ENCODE measurements at regions not wholly inside any gene's neighbourhood (a gene's known extent, or its start where the extent isn't known, plus 50 kb on each side); places are given as distances from the start of the nearest gene placed in this dataset.

DNA sequence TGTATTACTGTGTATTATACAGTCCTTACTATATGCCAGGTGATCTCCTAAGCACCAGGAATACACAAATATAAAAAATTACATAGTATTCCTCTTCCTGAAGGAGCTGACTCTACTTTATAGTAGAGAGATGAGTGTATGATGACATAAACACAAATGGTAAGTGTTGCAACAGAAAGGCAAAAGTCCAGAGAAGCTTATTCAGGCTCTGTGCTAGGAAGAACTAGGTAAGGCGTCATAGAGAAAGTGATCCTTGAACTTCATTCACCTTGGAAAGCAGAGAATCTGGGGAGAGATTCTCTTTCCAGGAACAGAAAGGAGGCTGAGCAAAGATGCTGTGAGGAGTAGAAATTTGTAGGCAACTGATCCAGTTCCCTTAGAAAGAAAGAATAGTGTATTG, 115.0 kb upstream of the KCNIP4 start:
- ChIA-PET POLR2A (no interaction called here), CTCF (no interaction called here)
- H3K27me3 ChIP-seq (ENCODE audit: insufficient read depth, low read length, poor library complexity, severe bottlenecking): no peaks in the 10 kb centered on the region
- H3K27me3 Mint-ChIP-seq: no peaks in the 10 kb centered on the region
- H3K9me3 ChIP-seq (ENCODE audit: low read length): no peaks in the 10 kb centered on the region
- no peak overlapping the region for H3K4me3 Mint-ChIP-seq
- no peak overlapping the region for H3K27ac Mint-ChIP-seq
- H3K36me3 ChIP-seq (ENCODE audit: insufficient read depth, low read length): no peaks in the 10 kb centered on the region
- H3K4me1 ChIP-seq (ENCODE audit: insufficient read depth, low read length): no peaks in the 10 kb centered on the region
- no peaks in the 10 kb centered on the region for H3K4me1 Mint-ChIP-seq
- no peak overlapping the region for H3K4me3 ChIP-seq (ENCODE audit: low read length)
- H3K9me3 Mint-ChIP-seq: peaks cover 0 to 27% (median 4%) of the 10 kb centered on the region in 5 donors
- no peaks in the 10 kb centered on the region for H3K36me3 Mint-ChIP-seq
- no peak overlapping the region for H3K27ac ChIP-seq (ENCODE audit: low read depth, low read length)
- no peak for DNase-seq

- CTCF ChIA-PET: no interaction called here
- Histone ChIP-seq H3K4me1 (ENCODE audit: insufficient read depth, low read length) (no peaks in the 10 kb centered on the region), H3K9me3 (ENCODE audit: low read length) (no peaks in the 10 kb centered on the region), H3K27me3 (ENCODE audit: insufficient read depth, low read length, poor library complexity, severe bottlenecking) (no peaks in the 10 kb centered on the region), H3K36me3 (ENCODE audit: insufficient read depth, low read length) (no peaks in the 10 kb centered on the region), H3K27ac (ENCODE audit: low read depth, low read length) (no peak overlapping the region), H3K4me3 (ENCODE audit: low read length) (no peak overlapping the region)
- no peaks in the 10 kb centered on the region for H3K4me1 Mint-ChIP-seq
- H3K36me3 Mint-ChIP-seq: no peaks in the 10 kb centered on the region
- H3K27me3 Mint-ChIP-seq: no peaks in the 10 kb centered on the region
- no peak overlapping the region for H3K4me3 Mint-ChIP-seq
- POLR2A ChIA-PET: no interaction called here
- H3K9me3 Mint-ChIP-seq: peaks cover 0 to 27% (median 5%) of the 10 kb centered on the region in 5 donors
- no peak overlapping the region for H3K27ac Mint-ChIP-seq
- no peak for DNase-seq
Observed at GRCh38 chr4:22062676-22063075, 114.1 kb upstream of the KCNIP4 start.

- Mint-ChIP-seq H3K27me3 (no peaks in the 10 kb centered on the region), H3K4me3 (no peak overlapping the region), H3K9me3 (peaks cover 12 to 25% (median 15%) of the 10 kb centered on the region in 5 donors), H3K36me3 (no peaks in the 10 kb centered on the region), H3K27ac (no peak overlapping the region), H3K4me1 (no peaks in the 10 kb centered on the region)
- H3K36me3 ChIP-seq (ENCODE audit: insufficient read depth, low read length): no peaks in the 10 kb centered on the region
- no peak overlapping the region for H3K4me3 ChIP-seq (ENCODE audit: low read length)
- no peaks in the 10 kb centered on the region for H3K4me1 ChIP-seq (ENCODE audit: insufficient read depth, low read length)
- ChIA-PET CTCF (no interaction called here), POLR2A (no interaction called here)
- H3K27me3 ChIP-seq (ENCODE audit: insufficient read depth, low read length, poor library complexity, severe bottlenecking): no peaks in the 10 kb centered on the region
- no peak overlapping the region for H3K27ac ChIP-seq (ENCODE audit: low read depth, low read length)
- DNase-seq: no peak
- no peaks in the 10 kb centered on the region for H3K9me3 ChIP-seq (ENCODE audit: low read length)
Observed at GRCh38 chr4:22055954-22056353, 107.4 kb upstream of the KCNIP4 start.

DNA sequence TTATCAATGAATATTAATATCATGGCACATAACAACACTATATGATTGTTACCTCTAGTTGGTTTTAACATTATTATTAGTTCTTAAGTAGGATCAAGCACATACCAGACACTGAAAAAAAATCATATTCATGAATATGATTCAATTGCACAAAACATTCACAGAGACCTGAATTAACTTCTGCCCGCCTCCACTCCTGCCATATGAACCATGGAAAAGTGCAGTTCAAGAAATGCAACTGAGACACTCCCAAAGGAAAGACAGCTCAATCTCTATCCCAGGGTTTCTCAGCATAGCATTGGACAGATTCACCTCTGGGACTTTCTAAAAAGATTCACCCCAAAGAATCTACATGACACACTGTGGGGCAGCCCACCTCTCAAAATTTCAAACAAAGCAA, 103.5 kb upstream of the KCNIP4 start:
- Mint-ChIP-seq H3K4me3 (no peak overlapping the region), H3K36me3 (no peaks in the 10 kb centered on the region), H3K27me3 (no peaks in the 10 kb centered on the region), H3K9me3 (peaks cover 12 to 22% (median 16%) of the 10 kb centered on the region in 5 donors), H3K4me1 (no peaks in the 10 kb centered on the region), H3K27ac (no peak overlapping the region)
- Histone ChIP-seq H3K9me3 (ENCODE audit: low read length) (no peaks in the 10 kb centered on the region), H3K4me3 (ENCODE audit: low read length) (no peak overlapping the region), H3K36me3 (ENCODE audit: insufficient read depth, low read length) (no peaks in the 10 kb centered on the region), H3K27me3 (ENCODE audit: insufficient read depth, low read length, poor library complexity, severe bottlenecking) (no peaks in the 10 kb centered on the region), H3K4me1 (ENCODE audit: insufficient read depth, low read length) (no peaks in the 10 kb centered on the region), H3K27ac (ENCODE audit: low read depth, low read length) (no peak overlapping the region)
- DNase-seq: no peak
- ChIA-PET POLR2A (no interaction called here), CTCF (no interaction called here)

- no peaks in the 10 kb centered on the region for H3K27me3 Mint-ChIP-seq
- Histone ChIP-seq H3K36me3 (ENCODE audit: insufficient read depth, low read length) (no peaks in the 10 kb centered on the region), H3K27me3 (ENCODE audit: insufficient read depth, low read length, poor library complexity, severe bottlenecking) (no peaks in the 10 kb centered on the region), H3K4me1 (ENCODE audit: insufficient read depth, low read length) (no peaks in the 10 kb centered on the region), H3K27ac (ENCODE audit: low read depth, low read length) (no peak overlapping the region), H3K9me3 (ENCODE audit: low read length) (no peaks in the 10 kb centered on the region), H3K4me3 (ENCODE audit: low read length) (no peak overlapping the region)
- H3K27ac Mint-ChIP-seq: no peak overlapping the region
- H3K4me3 Mint-ChIP-seq: no peak overlapping the region
- DNase-seq: no peak
- no peaks in the 10 kb centered on the region for H3K4me1 Mint-ChIP-seq
- H3K36me3 Mint-ChIP-seq: no peaks in the 10 kb centered on the region
- peaks cover 7 to 11% (median 9%) of the 10 kb centered on the region in 5 donors for H3K9me3 Mint-ChIP-seq
- ChIA-PET POLR2A (no interaction called here), CTCF (no interaction called here)
Observed at GRCh38 chr4:22048323-22048722, 99.8 kb upstream of the KCNIP4 start.

GRCh38 chr4:22047793-22048192, 99.2 kb upstream of the KCNIP4 start:
- Mint-ChIP-seq H3K27ac (no peak overlapping the region), H3K27me3 (no peaks in the 10 kb centered on the region), H3K36me3 (no peaks in the 10 kb centered on the region), H3K9me3 (peaks cover 7 to 12% (median 11%) of the 10 kb centered on the region in 5 donors), H3K4me3 (no peak overlapping the region), H3K4me1 (no peaks in the 10 kb centered on the region)
- H3K9me3 ChIP-seq (ENCODE audit: low read length): no peaks in the 10 kb centered on the region
- no peaks in the 10 kb centered on the region for H3K4me1 ChIP-seq (ENCODE audit: insufficient read depth, low read length)
- H3K36me3 ChIP-seq (ENCODE audit: insufficient read depth, low read length): no peaks in the 10 kb centered on the region
- H3K27me3 ChIP-seq (ENCODE audit: insufficient read depth, low read length, poor library complexity, severe bottlenecking): no peaks in the 10 kb centered on the region
- POLR2A ChIA-PET: no interaction called here
- no peak for DNase-seq
- CTCF ChIA-PET: no interaction called here
- no peak overlapping the region for H3K4me3 ChIP-seq (ENCODE audit: low read length)
- H3K27ac ChIP-seq (ENCODE audit: low read depth, low read length): no peak overlapping the region

- Mint-ChIP-seq H3K27ac (no peak overlapping the region), H3K9me3 (peaks cover 2 to 16% (median 12%) of the 10 kb centered on the region in 5 donors), H3K36me3 (no peaks in the 10 kb centered on the region), H3K4me3 (no peak overlapping the region), H3K27me3 (no peaks in the 10 kb centered on the region), H3K4me1 (no peaks in the 10 kb centered on the region)
- ChIA-PET CTCF (no interaction called here), POLR2A (no interaction called here)
- H3K4me1 ChIP-seq (ENCODE audit: insufficient read depth, low read length): no peaks in the 10 kb centered on the region
- no peak overlapping the region for H3K4me3 ChIP-seq (ENCODE audit: low read length)
- no peaks in the 10 kb centered on the region for H3K27me3 ChIP-seq (ENCODE audit: insufficient read depth, low read length, poor library complexity, severe bottlenecking)
- no peak overlapping the region for H3K27ac ChIP-seq (ENCODE audit: low read depth, low read length)
- H3K36me3 ChIP-seq (ENCODE audit: insufficient read depth, low read length): no peaks in the 10 kb centered on the region
- no peak for DNase-seq
- no peaks in the 10 kb centered on the region for H3K9me3 ChIP-seq (ENCODE audit: low read length)
Observed at GRCh38 chr4:22045051-22045630, 96.6 kb upstream of the KCNIP4 start.

DNA sequence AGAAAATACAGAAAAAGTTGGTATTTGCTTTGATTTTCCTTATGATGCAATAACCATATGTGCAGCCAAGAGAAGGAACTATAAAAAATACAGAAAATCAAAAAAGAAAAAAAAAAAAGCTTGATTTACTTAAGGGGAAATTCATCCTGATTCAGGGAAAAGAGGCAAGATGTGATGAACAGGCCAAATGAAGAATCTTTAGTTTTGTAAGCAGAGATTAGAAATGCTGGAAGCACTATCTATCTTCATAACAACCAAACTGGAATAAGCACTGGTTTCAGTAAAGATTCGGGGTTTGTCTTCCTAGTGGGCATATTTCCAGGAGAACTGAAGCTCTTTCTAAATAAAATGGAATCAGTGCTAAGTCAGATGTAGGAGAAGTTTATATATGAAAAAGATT, 82.9 kb upstream of the KCNIP4 start:
- H3K27me3 ChIP-seq (ENCODE audit: insufficient read depth, low read length, poor library complexity, severe bottlenecking): no peaks in the 10 kb centered on the region
- H3K9me3 ChIP-seq (ENCODE audit: low read length): no peaks in the 10 kb centered on the region
- no peak overlapping the region for H3K4me3 ChIP-seq (ENCODE audit: low read length)
- peaks cover 0 to 2% (median 0%) of the 10 kb centered on the region in 3 donors for H3K36me3 Mint-ChIP-seq
- H3K4me1 Mint-ChIP-seq: no peaks in the 10 kb centered on the region
- POLR2A ChIA-PET: no interaction called here
- no peak for DNase-seq
- no peaks in the 10 kb centered on the region for H3K4me1 ChIP-seq (ENCODE audit: insufficient read depth, low read length)
- CTCF ChIA-PET: no interaction called here
- no peak overlapping the region for H3K27ac ChIP-seq (ENCODE audit: low read depth, low read length)
- H3K36me3 ChIP-seq (ENCODE audit: insufficient read depth, low read length): no peaks in the 10 kb centered on the region
- H3K27ac Mint-ChIP-seq: no peak overlapping the region
- H3K4me3 Mint-ChIP-seq: no peak overlapping the region
- peaks cover 0 to 22% (median 5%) of the 10 kb centered on the region in 5 donors for H3K9me3 Mint-ChIP-seq
- no peaks in the 10 kb centered on the region for H3K27me3 Mint-ChIP-seq

- Histone ChIP-seq H3K36me3 (ENCODE audit: insufficient read depth, low read length) (no peaks in the 10 kb centered on the region), H3K4me3 (ENCODE audit: low read length) (no peak overlapping the region), H3K27me3 (ENCODE audit: insufficient read depth, low read length, poor library complexity, severe bottlenecking) (no peaks in the 10 kb centered on the region), H3K27ac (ENCODE audit: low read depth, low read length) (no peak overlapping the region), H3K9me3 (ENCODE audit: low read length) (no peaks in the 10 kb centered on the region), H3K4me1 (ENCODE audit: insufficient read depth, low read length) (no peaks in the 10 kb centered on the region)
- Mint-ChIP-seq H3K4me3 (no peak overlapping the region), H3K36me3 (peaks cover 0 to 2% (median 0%) of the 10 kb centered on the region in 3 donors), H3K9me3 (peaks cover 0 to 26% (median 6%) of the 10 kb centered on the region in 5 donors), H3K27me3 (no peaks in the 10 kb centered on the region), H3K4me1 (no peaks in the 10 kb centered on the region), H3K27ac (no peak overlapping the region)
- CTCF ChIA-PET: no interaction called here
- POLR2A ChIA-PET: no interaction called here
- no peak for DNase-seq
Observed at GRCh38 chr4:22030881-22031280, 82.3 kb upstream of the KCNIP4 start.
